Activated T-cell treated with anti-CD3 and anti-CD28 coated beads for 24 hours (primary cell): ENCODE measurements at regions not wholly inside any gene's neighbourhood (a gene's known extent, or its start where the extent isn't known, plus 50 kb on each side); places are given as distances from the start of the nearest gene placed in this dataset.

Experiments used
- DNase-seq: peaks from one replicate; pipeline ENCODE4 v3.0.0-alpha.2; 2020; ENCODE audit warnings: low read depth

DNA sequence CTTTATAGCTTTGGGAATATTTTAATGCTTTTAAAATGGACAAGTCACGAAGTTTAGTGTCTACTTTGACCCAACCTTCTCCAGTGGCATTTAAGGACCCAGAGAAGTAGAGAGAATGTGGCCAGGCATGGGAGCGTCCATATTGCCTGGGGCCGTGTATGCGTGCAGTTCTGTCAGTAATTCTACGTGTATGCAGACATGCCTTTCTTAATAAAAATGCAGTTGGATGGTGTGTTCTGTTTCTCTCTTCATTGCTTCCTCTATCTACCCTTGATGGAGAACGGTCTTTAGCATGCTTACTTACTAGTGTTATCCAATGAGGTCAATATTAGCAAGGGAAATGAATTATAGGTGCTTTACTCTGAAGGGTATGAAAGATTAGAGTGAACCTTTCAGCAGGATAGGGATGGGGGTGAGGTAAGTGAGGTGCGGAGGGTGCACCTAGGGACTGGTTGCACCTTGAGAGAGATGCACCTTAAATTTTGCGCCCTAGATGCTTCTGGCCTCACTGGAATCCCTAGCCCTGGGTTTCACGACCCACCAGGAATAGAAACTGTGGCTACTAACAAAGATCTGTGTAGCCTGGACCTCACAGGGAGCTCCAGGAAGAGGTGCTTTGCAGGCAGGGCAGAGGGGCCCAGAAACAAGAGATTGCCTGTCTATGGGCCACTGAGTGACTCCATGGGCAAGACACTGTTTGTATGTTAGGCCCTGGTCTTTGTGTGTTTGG is 194.3 kb downstream of the MYCN start:
- DNase-seq = no peak

DNA sequence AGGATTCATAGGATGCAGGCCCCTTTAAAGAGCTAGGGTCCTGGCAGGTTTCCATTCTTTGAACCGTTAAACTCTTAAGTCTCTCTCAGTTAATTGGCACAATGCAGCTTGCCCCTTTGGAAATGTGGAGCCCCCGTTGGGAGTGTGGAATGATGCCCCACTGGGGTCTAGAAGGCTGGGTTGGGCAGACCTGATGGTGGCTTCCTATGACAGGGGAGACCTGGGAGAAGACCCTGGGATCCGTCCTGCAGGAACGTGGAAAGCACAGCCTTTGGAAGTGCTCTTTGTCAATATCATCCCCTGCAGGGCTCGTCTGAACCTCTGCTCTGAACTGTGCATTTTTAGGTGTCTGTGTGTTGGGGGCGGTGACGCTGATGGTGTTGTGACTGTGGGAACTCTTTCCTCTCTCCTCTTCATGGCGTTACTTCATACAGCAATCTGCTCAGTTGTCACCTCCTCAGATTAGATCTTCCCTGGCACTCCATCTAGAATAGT is 190.6 kb downstream of the MYCN start:
- DNase-seq = no peak

DNA sequence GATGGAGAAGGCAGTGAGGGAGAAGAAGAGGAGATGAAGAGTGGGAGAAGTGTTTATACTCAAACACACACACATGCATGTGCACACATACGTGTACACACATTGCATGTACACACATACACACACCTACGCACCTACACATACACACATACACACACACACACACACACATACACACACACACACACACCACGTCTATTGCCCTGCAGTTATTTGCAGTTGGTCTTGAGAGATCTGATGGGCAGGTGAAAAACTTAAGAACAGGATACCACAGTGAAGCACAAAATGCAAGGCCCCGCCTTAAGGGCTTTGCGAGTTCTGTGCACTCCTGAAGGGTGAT is 190.2 kb downstream of the MYCN start:
- no peak for DNase-seq

DNA sequence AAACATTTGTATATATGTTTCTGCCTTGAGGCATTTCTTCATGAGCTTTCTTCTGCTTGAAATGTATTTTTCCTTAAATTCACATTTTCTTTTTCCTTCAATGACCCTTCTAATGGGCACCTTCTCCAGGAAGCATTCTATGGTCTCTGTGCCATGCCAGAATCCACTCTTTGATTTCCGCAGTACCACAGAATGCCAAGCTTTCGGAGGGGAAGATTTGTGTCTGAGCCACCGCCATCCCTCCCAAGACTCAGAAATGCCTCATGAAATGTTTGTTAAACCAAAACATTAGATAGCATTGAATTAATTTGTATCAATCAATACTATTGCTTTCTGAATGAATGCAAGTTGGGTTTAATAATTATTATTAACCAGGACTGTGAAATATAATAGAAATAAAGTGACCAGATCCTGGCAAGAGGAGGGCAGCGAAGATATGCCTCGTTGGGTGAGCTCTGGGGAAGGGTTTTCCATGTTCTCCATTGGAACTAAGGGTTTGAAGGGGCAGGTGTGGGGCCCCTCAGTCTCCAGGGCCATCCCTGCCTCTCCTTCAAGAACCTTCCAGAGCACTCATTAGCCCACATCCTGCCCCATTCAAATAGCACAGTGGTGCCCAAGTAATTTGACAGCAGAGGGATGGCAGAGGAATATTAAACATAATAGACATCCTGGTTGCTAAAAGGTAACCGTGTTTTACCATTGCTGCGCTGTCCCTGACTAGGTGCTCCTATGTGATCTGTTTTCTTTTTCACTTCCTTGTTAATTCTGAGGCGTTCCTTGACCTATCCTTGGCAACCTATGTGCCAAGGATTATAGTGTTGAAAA is 189.6 kb downstream of the MYCN start:
- no peak for DNase-seq

DNA sequence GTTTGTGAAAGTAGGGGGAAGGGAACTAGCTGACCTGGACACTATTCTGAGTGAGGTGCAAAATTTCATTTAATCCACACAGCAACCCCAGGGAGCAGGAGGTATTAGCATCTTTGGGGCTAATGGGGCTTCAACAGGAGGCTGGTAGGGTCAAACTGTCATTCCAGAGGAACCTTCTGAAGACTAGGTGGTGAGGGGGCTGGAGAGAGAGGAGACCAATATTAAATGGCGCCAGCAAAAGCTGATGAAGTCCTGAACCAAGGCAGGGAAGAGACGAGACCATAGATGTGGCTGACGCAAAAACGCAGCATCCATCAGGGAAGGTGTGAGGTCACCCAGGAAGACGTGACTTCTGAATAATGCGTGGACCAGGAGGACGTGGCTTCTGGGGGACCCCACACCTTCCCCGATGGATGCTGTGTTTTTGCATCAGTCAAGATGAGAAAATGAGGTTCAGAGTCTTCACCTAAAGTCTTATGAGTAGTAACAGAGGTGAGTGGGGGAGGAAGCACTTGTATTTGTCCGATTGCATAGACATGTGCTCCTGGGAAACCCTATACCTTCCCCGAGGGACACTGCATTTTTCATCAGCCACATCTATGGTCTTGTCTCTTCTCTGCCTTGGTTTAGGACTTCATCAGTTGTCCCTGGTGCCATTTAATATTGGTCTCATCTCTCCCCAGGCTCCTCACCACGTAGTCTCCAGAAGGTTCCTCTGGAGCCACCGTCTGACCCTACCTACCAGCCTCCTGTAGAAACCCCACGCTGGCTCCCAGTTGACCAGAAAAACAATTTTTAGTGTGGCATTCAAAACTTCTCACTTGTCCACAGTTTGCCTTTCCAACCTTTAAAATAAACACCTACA is 188.6 kb downstream of the MYCN start:
- DNase-seq = no peak

DNA sequence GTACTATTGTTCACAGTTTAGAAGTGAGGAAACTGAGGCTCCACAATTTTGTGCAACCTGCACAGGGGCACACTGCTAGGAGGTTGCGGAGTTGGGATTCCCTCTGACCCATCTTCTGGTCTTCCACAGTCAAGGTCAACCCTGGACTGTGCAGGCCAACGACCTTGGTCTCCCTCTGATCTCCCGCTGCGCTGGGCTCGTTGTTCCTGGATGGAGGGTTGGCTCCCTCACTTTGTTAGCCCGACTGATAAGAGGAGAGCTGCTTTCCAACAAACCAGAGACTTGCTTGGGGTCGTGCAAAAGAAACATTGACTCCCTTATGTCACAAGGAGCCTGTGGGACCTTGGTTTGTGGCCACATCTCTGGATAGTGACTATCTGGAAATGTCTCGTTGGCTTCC is 187.6 kb downstream of the MYCN start:
- no peak for DNase-seq

DNA sequence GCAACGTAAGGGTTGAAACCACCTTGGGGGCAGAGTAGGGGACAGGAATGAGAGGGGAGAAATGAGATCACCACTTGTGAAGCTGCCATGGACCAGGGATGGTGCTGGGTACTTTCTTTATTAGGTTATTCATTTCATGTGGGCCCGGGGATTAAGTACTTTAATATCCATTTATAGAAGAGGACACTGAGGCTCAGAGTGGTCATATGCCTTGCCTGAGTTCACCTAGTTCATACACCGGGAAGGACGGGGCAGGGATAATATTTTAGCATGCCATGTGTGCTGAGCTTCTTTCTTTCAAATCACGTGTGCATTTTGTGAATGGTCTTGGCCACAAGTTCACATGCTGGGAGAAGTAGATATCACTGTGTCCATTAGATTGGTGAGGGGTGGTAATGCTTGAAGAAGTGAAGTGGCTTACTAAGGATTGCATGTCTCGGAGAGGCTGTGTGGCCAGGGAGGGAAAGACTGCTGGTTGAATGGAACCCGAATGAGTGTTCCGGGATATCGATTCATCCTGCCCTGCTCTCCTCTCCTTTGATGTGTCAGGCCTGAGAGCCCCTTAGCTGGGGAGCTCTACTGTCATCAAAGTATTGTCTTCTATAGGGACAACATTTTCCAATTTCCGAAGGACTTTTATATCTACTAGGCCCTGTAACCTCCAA is 187.1 kb downstream of the MYCN start:
- DNase-seq = no peak

DNA sequence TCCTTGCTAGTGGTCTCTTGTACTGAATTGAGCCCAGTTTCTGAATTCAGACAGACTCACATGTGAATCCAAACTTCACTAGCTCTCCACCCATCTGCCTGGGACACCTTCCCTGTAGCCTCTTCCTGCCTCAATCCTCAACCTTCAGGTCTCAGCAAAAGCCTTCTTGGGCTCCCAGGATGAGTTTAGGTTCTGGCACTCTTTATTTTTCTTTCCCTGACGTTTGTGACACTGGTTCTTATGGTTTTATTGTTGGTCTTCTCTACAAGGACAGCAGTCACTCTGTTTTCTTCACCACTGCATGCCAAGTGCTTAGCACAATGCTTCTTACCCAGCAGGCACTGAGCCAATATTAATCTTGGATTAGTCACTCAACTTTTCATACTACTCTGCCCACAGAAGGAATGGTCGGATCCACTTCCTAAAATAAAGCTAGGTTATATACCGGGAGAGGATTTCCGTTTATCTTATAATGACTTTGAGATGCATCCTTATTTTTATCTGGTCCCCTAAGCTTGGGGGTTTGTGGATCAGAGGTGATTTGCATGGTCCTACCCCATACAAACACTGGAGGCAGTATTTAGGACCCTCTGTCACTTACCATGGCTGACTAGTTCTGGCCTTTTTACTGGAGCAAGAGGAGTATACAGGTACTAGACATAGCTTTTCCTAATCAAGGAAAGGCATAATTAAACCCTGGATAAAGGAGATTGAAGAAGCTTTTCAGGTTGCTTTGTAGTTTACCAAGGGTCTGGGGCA is 186.3 kb downstream of the MYCN start:
- no peak for DNase-seq

DNA sequence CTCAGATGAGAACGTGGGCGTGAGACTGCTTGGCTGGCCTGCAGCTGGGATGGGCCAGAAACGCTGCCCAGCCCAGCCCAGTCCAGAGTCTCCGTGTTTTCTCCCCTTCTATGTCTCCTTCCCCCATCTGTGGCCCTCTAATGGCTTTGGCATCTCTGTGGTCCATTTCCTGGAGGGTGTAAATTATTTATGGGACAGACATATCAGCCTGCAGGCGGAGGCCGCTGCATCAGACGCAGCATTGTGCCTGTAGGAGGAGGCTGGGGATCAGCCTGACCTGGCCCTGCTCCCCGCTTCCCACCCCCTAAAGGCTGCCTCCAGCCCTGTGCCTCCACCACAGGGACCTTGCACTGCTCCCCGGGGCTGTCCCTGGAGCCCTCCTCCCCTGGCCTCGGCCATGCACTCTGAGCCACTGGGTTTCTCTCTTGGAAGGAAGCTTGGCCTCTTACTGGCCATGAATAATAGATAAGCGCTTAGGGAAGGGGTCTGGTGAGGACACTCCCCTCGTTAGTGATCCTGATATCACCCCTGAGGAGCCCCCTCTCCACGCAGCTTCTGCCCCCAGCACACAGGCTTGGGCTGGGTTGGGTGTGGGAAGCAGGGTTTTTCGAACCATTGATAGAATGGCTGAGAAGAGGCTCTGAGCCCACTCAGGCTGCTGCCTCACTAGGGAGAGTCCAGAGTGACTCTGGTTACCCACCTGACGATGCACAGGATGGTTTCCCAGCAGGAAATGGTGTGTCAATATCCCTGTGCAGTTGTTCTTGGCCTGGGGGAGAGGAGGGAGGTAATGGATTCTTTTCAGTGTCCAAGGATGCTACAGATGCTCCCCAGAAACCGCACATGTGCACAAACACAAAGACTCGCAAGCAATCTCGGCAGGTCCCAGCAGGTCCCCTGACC is 185.5 kb downstream of the MYCN start:
- no peak for DNase-seq

DNA sequence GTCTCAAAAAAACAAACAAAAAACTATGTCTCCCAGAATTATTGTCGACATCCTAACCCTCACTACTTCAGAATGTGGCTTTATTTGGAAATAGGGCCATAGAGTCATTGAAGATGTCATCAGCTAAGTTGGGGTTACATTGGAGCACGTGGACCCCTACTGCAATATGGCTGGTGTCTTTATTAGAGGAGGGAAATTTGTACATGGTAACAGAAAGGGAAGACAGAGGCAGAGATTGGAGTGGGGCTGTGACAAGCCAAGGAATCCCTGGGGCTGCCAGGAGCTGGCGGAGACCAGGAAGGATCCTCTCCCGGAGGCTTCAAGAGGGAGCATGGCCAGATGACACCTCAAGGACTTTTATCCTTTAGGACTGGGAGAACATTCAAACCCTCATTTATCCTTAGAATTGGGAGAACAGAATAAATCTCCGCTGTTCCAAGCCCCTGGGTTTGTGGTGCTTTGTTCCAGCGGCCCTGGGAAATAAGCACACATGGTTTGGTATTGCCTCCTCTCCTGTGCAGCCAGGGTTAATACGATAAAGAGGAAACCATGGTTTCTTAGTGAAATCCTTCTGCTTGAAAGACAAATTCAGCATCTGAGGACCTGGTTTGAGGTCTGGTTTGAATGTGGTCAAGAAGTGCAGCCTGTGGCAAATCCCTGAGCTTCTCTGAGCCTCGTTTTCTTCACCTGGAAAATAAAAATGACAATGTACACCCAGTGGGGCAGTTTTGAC is 184.7 kb downstream of the MYCN start:
- no peak for DNase-seq

DNA sequence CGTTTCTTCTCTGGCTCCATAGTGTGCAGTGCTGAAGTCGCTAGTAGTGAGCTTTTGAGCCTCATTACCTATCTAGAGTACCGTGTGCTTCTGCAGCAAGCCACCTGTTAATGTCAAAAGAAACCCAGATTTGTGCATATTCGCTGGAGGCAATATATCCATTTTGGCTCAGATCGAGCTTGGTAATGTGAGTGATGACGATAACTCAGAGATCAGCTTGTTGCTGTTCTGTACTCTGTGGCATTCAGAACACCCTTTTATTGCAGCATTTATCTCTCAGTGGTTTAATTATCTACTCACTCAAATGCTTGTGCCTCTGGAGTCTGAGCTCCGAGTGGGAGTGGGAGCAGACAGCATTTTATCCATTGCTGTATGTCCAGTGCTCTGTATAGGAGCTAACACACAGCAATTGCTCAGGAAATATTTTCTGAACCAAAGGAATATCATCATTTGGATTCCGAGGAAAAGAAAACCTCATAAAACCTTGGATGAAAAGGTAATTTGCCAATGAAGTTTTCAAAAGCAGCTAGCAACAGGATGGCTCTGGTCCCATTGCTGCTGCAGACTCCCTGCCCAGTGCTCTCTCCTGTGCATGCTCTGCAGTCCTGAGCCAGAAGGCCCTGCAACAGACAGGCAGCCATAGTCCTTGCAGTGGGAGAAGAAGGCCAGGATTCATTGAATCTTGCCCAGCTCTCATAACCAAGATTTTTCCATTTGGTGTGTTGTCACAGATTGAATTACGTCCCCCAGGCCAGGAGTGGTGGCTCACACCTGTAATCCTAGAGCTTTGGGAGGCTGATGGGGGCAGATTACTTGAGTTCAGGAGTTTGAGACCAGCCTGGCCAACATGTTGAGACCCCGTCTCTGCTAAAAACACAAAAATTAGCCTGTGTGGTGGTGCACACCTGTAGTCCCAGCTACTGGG is 183.8 kb downstream of the MYCN start:
- no peak for DNase-seq

DNA sequence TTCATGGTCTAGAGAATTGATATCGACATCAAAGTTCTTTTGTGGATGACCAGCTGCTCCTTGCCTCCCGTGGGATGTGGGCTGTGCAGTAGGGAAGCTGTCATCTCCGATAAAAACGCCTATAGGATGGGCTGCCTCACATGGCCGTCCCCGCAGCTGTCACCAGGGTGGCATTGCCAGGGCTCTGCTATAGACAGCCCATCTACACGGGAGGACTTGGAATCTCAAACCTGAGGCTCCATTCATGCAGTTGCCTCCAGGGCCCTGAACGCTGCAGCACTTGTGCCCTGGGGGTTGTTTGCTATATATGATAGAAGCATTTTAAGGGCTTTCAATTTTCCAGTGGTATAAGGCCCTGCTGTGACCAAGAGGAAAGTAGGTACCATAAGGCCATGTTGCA is 183.1 kb downstream of the MYCN start:
- no peak for DNase-seq

DNA sequence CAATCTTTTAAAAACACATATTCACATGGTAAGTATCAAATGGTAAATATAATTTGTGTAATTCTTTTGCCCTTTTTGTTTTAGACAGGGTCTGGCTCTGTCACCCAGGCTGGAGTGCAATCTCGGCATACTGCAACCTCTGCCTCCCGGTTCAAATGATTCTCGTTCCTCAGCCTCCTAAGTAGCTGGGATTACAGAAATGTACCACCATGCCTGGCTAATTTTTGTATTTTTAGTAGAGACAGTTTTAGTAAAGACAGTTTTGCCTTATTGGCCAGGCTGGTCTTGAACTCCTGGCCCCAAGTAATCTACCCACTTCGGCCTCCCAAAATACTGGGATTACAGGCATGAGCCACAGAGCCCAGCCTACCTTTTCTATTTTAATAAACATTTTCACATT is 182.2 kb downstream of the MYCN start:
- DNase-seq = no peak

DNA sequence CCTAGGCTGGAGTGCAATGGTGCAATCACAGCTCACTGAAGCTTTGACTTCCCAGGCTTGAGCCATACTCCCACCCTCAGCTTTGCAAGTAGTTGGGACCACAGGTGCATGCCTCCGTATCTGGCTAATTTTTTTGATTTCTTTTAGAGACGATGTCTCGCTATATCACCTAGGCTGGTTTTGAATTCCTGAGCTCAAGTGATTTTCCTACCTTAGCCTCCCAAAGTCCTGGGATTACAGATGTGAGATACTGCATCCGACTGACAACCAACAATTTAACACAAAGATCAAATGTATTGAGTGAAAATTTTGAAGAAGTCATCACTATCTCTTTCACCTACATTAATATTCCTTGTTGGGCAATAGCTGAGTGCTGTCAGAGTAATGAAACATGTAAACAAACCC is 181.6 kb downstream of the MYCN start:
- DNase-seq = no peak

DNA sequence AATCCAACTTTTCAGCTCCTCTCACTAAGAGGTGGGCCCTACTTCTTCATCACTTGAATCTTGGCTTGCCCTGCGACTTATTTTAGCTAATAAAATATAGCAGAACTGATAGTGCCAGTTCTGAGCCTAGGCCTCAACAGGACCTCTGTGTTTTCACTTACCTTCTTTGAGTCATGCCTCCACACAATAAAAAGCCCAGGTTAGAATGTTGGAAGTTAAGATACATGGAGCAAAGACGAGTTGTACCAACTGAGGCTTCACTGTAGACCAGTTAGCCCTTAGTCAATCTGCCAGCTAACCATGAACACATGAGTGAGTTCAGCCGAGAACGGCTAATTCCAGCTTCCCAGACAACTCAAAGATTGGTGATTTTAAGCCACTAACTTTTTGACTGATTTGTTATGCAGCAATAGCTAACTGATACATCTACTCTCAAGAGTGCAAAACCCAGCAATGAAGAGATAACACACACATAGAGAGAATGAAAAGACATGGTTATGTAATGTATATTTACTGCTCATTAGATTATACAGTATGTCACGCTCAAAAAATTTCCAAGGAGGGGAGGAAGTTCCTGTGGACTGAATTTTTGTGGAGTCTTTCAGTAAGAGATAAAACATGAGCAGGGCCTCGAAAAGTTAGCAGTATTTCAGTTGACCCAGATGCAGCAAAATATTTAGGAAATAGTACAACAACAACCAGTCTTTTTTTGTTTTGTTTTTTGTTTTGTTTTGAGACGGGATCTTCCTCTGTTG is 181.1 kb downstream of the MYCN start:
- DNase-seq = no peak

DNA sequence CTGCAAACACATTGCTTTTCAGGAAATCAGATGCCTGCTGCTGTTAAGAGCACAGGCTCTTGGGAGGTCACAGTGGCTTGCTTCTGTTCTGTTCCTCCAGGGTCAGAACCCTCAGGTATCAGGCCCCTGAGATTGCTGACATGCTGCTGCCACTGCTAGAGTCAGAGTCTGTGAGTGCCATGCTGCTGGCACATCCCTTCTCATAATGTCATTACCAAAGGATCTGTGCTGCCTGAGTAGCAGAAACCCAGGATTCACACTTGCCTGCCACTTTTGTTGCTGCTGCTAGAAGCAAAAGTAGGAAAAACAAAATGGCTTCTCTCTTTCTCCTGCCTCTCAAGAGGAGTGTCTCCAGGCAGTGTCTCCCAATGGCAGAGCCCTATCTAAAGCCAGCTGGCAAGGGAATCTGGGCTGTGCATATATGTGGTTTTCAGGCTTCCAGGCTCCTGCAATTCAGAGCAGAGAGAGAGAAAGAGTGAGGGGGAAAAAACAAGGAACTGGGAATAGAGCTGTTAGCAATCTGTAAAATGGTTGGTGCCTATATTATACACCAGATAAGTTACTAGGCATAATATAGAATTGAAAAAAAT is 180.3 kb downstream of the MYCN start:
- DNase-seq = no peak

DNA sequence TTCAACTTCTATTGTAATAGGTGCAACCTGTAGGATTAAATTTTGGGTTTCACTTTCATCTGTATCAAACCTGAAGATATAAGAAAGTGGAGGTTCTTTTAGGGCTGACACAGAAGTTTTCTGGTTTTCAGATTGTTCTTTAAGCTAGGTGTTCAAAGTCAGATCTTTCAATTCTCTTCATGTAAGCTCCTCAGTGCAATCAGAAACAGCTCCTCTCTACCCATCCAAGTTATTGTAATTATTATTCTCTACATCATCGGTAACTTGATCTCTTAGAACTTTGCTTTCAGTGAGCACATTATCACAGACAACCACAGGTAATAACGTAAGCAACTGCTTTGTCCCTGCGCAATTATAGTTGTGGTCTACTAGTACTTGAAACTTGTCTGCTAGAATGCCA is 179.4 kb downstream of the MYCN start:
- no peak for DNase-seq
